GM23338 (cell line): ENCODE measurements at regions not wholly inside any gene's neighbourhood (a gene's known extent, or its start where the extent isn't known, plus 50 kb on each side); places are given as distances from the start of the nearest gene placed in this dataset.
"Not testable (repeated sequence)": the region's sequence is repeated elsewhere in the genome, so short reads cannot be mapped to it uniquely, and the experiment has no call there.

Source experiments
- ATAC-seq: fragments of 200-7000 bp; cut with Tn5 transposase; 3 replicates; pipeline ENCODE4 v1.9.1; 2020
- DNase-seq: peaks from one replicate; pipeline ENCODE4 v3.0.0-alpha.2; 2015; ENCODE audit warnings: low spot score
- H2AFZ ChIP-seq: fragments of 200-600 bp; sonication (generic); 2 replicates; pipeline ENCODE4 v1.8.0; 2016; ENCODE audit warnings: antibody characterized with exemption, mild to moderate bottlenecking, moderate library complexity
- H3F3A ChIP-seq: fragments of 200-600 bp; sonication (generic); replicated peaks from 2 replicates; pipeline ENCODE4 v1.8.0; 2017; ENCODE audit warnings: antibody characterized with exemption, mixed run types, low read depth
- H3K27ac ChIP-seq: fragments of 200-600 bp; sonication (generic); 2 replicates; pipeline ENCODE4 v1.6.1; 2016; ENCODE audit warnings: low read depth
- H3K27me3 ChIP-seq: fragments of 200-600 bp; sonication (generic); 2 replicates; pipeline ENCODE4 v1.8.0; 2016; ENCODE audit warnings: mild to moderate bottlenecking, mixed run types, moderate library complexity; ENCODE audit not compliant: insufficient read depth
- H3K36me3 ChIP-seq: fragments of 200-600 bp; sonication (generic); 2 replicates; pipeline ENCODE4 v1.8.0; 2016; ENCODE audit warnings: mild to moderate bottlenecking; ENCODE audit not compliant: insufficient read depth
- H3K4me1 ChIP-seq: fragments of 200-600 bp; sonication (generic); 2 replicates; pipeline ENCODE4 v1.8.0; 2016; ENCODE audit warnings: mild to moderate bottlenecking, moderate library complexity; ENCODE audit not compliant: insufficient read depth
- H3K4me2 ChIP-seq: fragments of 200-600 bp; sonication (generic); 2 replicates; pipeline ENCODE4 v1.7.1; 2017; ENCODE audit warnings: mixed run types
- H3K4me3 ChIP-seq: fragments of 200-600 bp; sonication (generic); 2 replicates; pipeline ENCODE4 v1.6.1; 2016; ENCODE audit warnings: mixed run types
- H3K79me2 ChIP-seq: fragments of 200-600 bp; sonication (generic); replicated peaks from 2 replicates; pipeline ENCODE4 v1.8.0; 2017; ENCODE audit warnings: mild to moderate bottlenecking; ENCODE audit not compliant: insufficient read depth
- H3K9me2 ChIP-seq: fragments of 200-600 bp; sonication (generic); 2 replicates; pipeline ENCODE4 v1.8.0; 2017; ENCODE audit not compliant: insufficient read depth
- H4K20me1 ChIP-seq: fragments of 200-600 bp; sonication (generic); replicated peaks from 2 replicates; pipeline ENCODE4 v1.8.0; 2017; ENCODE audit warnings: mild to moderate bottlenecking; ENCODE audit not compliant: insufficient read depth
- H3K27ac Mint-ChIP-seq: 2 replicates; pipeline ENCODE4 v1.8.0; 2020; ENCODE audit warnings: inconsistent platforms, mild to moderate bottlenecking, moderate library complexity, mixed read lengths
- H3K27me3 Mint-ChIP-seq: 3 replicates; pipeline ENCODE4 v1.8.0; 2022; ENCODE audit warnings: low read depth, mild to moderate bottlenecking, moderate library complexity, mixed read lengths, inconsistent platforms; ENCODE audit not compliant: insufficient read depth, poor library complexity
- H3K36me3 Mint-ChIP-seq: 3 replicates; pipeline ENCODE4 v1.8.0; 2021; ENCODE audit warnings: low read depth, mild to moderate bottlenecking, inconsistent platforms, moderate library complexity, mixed read lengths
- H3K4me1 Mint-ChIP-seq: 3 replicates; pipeline ENCODE4 v1.8.0; 2020; ENCODE audit warnings: mild to moderate bottlenecking, inconsistent platforms, mixed read lengths
- H3K4me3 Mint-ChIP-seq: 3 replicates; pipeline ENCODE4 v1.8.0; 2021; ENCODE audit warnings: moderate library complexity, mild to moderate bottlenecking, inconsistent platforms, mixed read lengths
- H3K9me3 Mint-ChIP-seq: 3 replicates; pipeline ENCODE4 v1.8.0; 2020; ENCODE audit warnings: moderate library complexity, mild to moderate bottlenecking, inconsistent platforms, mixed read lengths
- CREB1 ChIP-seq: fragments of 250-450 bp; sonication (Bioruptor Pico); IDR thresholded peaks from 2 replicates; pipeline ENCODE4 v1.5.0; 2020; ENCODE audit warnings: low read depth, mild to moderate bottlenecking, moderate library complexity
- JUNB ChIP-seq: IDR thresholded peaks from one replicate; pipeline ENCODE4 v1.6.1; 2016; ENCODE audit warnings: antibody characterized with exemption; ENCODE audit not compliant: unreplicated experiment
- NANOG ChIP-seq: IDR thresholded peaks from 2 replicates; pipeline ENCODE4 v1.6.1; 2016; ENCODE audit warnings: antibody characterized with exemption, borderline replicate concordance
- POLR2AphosphoS5 ChIP-seq: IDR thresholded peaks from 2 replicates; pipeline ENCODE4 v1.6.1; 2016; ENCODE audit warnings: antibody characterized with exemption, low read depth
- REST ChIP-seq: IDR thresholded peaks from one replicate; pipeline ENCODE4 v1.6.1; 2018; ENCODE audit warnings: antibody characterized with exemption; ENCODE audit not compliant: unreplicated experiment
- ZNF114 ChIP-seq: fragments of 250-450 bp; sonication (Bioruptor Pico); IDR thresholded peaks from 2 replicates; pipeline ENCODE4 v1.5.0; 2020; ENCODE audit warnings: mild to moderate bottlenecking, moderate library complexity
- TF ChIP-seq, protein P1 (sequence below), 2 experiments: fragments of 200-600 bp in 1 of 2; sonication (generic) in 1 of 2; conservative IDR thresholded peaks; 2 replicates each; pipeline versions ENCODE4 v1.5.1 to v1.6.1; 2016 to 2017; ENCODE audit warnings: antibody characterized with exemption in 2 of 2, low read depth in 2 of 2, mild to moderate bottlenecking in 2 of 2, moderate library complexity in 1 of 2
- TF ChIP-seq, protein P2 (sequence below): IDR thresholded peaks from 2 replicates; pipeline ENCODE4 v1.6.1; 2016; ENCODE audit warnings: antibody characterized with exemption

- ATAC-seq, H3K36me3 Mint-ChIP-seq, H3K9me3 Mint-ChIP-seq, H3F3A ChIP-seq, H3K4me3 ChIP-seq, H3K27me3 Mint-ChIP-seq, H3K9me2 ChIP-seq, H3K4me3 Mint-ChIP-seq, H3K27me3 ChIP-seq, H3K27ac ChIP-seq, H4K20me1 ChIP-seq, H3K79me2 ChIP-seq, H3K36me3 ChIP-seq, H3K4me1 ChIP-seq: not testable (repeated sequence)
- peak overlapping the region; percentile 63; the same call in 1 of the 2 replicates for H3K27ac Mint-ChIP-seq
- 0 out of 2 replicates have a peak overlapping the region, but pooled peaks have one; percentile 38 for H2AFZ ChIP-seq
- peak; percentile 28 for DNase-seq
- 0 out of 2 replicates have a peak overlapping the region, but pooled peaks have one; percentile 40 for H3K4me2 ChIP-seq
- TF ChIP-seq, protein P1, sequence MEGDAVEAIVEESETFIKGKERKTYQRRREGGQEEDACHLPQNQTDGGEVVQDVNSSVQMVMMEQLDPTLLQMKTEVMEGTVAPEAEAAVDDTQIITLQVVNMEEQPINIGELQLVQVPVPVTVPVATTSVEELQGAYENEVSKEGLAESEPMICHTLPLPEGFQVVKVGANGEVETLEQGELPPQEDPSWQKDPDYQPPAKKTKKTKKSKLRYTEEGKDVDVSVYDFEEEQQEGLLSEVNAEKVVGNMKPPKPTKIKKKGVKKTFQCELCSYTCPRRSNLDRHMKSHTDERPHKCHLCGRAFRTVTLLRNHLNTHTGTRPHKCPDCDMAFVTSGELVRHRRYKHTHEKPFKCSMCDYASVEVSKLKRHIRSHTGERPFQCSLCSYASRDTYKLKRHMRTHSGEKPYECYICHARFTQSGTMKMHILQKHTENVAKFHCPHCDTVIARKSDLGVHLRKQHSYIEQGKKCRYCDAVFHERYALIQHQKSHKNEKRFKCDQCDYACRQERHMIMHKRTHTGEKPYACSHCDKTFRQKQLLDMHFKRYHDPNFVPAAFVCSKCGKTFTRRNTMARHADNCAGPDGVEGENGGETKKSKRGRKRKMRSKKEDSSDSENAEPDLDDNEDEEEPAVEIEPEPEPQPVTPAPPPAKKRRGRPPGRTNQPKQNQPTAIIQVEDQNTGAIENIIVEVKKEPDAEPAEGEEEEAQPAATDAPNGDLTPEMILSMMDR (conservative IDR thresholded peaks at IDR 0.05; ENCODE audit: low read depth in 2 of 2) = peak; percentile 37 to 68
- peaks cover 12% of the 10 kb centered on the region for H3K4me1 Mint-ChIP-seq
Measured at GRCh38 chr7:6930787-6931186, 104.7 kb upstream of the CCZ1B start.

GRCh38 chr7:6931456-6931855, 105.4 kb upstream of the CCZ1B start:
- H3K36me3 Mint-ChIP-seq, H3K27ac Mint-ChIP-seq, H2AFZ ChIP-seq, H4K20me1 ChIP-seq, H3K9me2 ChIP-seq, H3K4me1 ChIP-seq, H3K79me2 ChIP-seq, H3K4me2 ChIP-seq, H3F3A ChIP-seq, H3K27me3 ChIP-seq, H3K36me3 ChIP-seq, H3K27ac ChIP-seq, H3K4me3 ChIP-seq, ATAC-seq, H3K9me3 Mint-ChIP-seq, H3K27me3 Mint-ChIP-seq, DNase-seq, H3K4me3 Mint-ChIP-seq: not testable (repeated sequence)
- H3K4me1 Mint-ChIP-seq = peaks cover 12% of the 10 kb centered on the region

- not testable (repeated sequence) for H3F3A ChIP-seq, H4K20me1 ChIP-seq, H3K27ac ChIP-seq, H3K79me2 ChIP-seq, H3K27ac Mint-ChIP-seq, H3K36me3 Mint-ChIP-seq, ATAC-seq, H3K4me3 Mint-ChIP-seq, H3K27me3 Mint-ChIP-seq, H2AFZ ChIP-seq, DNase-seq, H3K4me2 ChIP-seq, H3K4me3 ChIP-seq, H3K27me3 ChIP-seq, H3K36me3 ChIP-seq, H3K9me2 ChIP-seq, H3K9me3 Mint-ChIP-seq, H3K4me1 ChIP-seq
- peaks cover 12% of the 10 kb centered on the region for H3K4me1 Mint-ChIP-seq
Measured at GRCh38 chr7:6933954-6934632, 108.0 kb upstream of the CCZ1B start.

GRCh38 chr7:6934981-6935380, 108.9 kb upstream of the CCZ1B start:
- no peak overlapping the region for H3K27ac Mint-ChIP-seq
- peaks cover 10% of the 10 kb centered on the region for H3K4me1 Mint-ChIP-seq
- TF ChIP-seq JUNB (no peak), REST (no peak), CREB1 (CRISPR knock-in tag) (no peak), ZNF114 (CRISPR knock-in tag) (no peak), NANOG (no peak), POLR2AphosphoS5 (no peak)
- TF ChIP-seq, protein P2, sequence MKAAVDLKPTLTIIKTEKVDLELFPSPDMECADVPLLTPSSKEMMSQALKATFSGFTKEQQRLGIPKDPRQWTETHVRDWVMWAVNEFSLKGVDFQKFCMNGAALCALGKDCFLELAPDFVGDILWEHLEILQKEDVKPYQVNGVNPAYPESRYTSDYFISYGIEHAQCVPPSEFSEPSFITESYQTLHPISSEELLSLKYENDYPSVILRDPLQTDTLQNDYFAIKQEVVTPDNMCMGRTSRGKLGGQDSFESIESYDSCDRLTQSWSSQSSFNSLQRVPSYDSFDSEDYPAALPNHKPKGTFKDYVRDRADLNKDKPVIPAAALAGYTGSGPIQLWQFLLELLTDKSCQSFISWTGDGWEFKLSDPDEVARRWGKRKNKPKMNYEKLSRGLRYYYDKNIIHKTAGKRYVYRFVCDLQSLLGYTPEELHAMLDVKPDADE = no peak

More at GRCh38 chr7:6934981-6935380, 108.9 kb upstream of the CCZ1B start:
- Histone ChIP-seq H2AFZ (no peak overlapping the region), H3K4me2 (no peak overlapping the region), H3K27ac (no peak overlapping the region), H4K20me1 (no peaks in the 10 kb centered on the region), H3K4me1 (0 out of 2 replicates have a peak, but pooled peaks cover 4% of the 10 kb centered on the region), H3F3A (no peaks in the 10 kb centered on the region), H3K36me3 (no peaks in the 10 kb centered on the region), H3K79me2 (no peaks in the 10 kb centered on the region), H3K27me3 (no peaks in the 10 kb centered on the region), H3K4me3 (no peak overlapping the region), H3K9me2 (no peaks in the 10 kb centered on the region)
- Mint-ChIP-seq H3K9me3 (no peaks in the 10 kb centered on the region), H3K36me3 (no peaks in the 10 kb centered on the region), H3K27me3 (peaks cover 6% of the 10 kb centered on the region), H3K4me3 (no peak overlapping the region)
- no peak for DNase-seq
- no peak for ATAC-seq
